ENCODE measurements at regions not wholly inside any gene's neighbourhood (a gene's known extent, or its start where the extent isn't known, plus 50 kb on each side); places are given as distances from the start of the nearest gene placed in this dataset.

- ATAC-seq (no peak), DNase-seq (ENCODE audit: low spot score) (no peak)
- TF ChIP-seq, protein P1, sequence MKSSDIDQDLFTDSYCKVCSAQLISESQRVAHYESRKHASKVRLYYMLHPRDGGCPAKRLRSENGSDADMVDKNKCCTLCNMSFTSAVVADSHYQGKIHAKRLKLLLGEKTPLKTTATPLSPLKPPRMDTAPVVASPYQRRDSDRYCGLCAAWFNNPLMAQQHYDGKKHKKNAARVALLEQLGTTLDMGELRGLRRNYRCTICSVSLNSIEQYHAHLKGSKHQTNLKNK (CRISPR knock-in tag; IDR thresholded peaks at IDR 0.05), result no peak
- TF ChIP-seq TCF7 (CRISPR knock-in tag; IDR thresholded peaks at IDR 0.05; ENCODE audit: low read depth) (no peak), RELA (CRISPR knock-in tag; IDR thresholded peaks at IDR 0.05; ENCODE audit: borderline replicate concordance) (no peak), ATF1 (CRISPR knock-in tag; IDR thresholded peaks at IDR 0.05) (no peak), ZBTB21 (CRISPR knock-in tag; IDR thresholded peaks at IDR 0.05; ENCODE audit: borderline replicate concordance) (no peak), ZNF121 (CRISPR knock-in tag; IDR thresholded peaks at IDR 0.05) (no peak), ZNF317 (CRISPR knock-in tag; IDR thresholded peaks at IDR 0.05; ENCODE audit: borderline replicate concordance, low read depth) (no peak), GRHL2 (CRISPR knock-in tag; IDR thresholded peaks at IDR 0.05; ENCODE audit: insufficient replicate concordance, severe bottlenecking) (no peak), OVOL2 (CRISPR knock-in tag; IDR thresholded peaks at IDR 0.05; ENCODE audit: borderline replicate concordance) (no peak), FOXK1 (CRISPR knock-in tag; IDR thresholded peaks at IDR 0.05) (no peak), PREB (CRISPR knock-in tag; IDR thresholded peaks at IDR 0.05; ENCODE audit: borderline replicate concordance) (no peak), CDX4 (CRISPR knock-in tag; IDR thresholded peaks at IDR 0.05; ENCODE audit: borderline replicate concordance) (no peak), ZNF396 (CRISPR knock-in tag; IDR thresholded peaks at IDR 0.05; ENCODE audit: borderline replicate concordance) (no peak), ZNF425 (CRISPR knock-in tag; conservative IDR thresholded peaks at IDR 0.05) (no peak), SOX15 (CRISPR knock-in tag; IDR thresholded peaks at IDR 0.05) (no peak)
- TF ChIP-seq, protein P2, sequence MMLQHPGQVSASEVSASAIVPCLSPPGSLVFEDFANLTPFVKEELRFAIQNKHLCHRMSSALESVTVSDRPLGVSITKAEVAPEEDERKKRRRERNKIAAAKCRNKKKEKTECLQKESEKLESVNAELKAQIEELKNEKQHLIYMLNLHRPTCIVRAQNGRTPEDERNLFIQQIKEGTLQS (CRISPR knock-in tag; conservative IDR thresholded peaks at IDR 0.05), result no peak
- TF ChIP-seq, protein P3, sequence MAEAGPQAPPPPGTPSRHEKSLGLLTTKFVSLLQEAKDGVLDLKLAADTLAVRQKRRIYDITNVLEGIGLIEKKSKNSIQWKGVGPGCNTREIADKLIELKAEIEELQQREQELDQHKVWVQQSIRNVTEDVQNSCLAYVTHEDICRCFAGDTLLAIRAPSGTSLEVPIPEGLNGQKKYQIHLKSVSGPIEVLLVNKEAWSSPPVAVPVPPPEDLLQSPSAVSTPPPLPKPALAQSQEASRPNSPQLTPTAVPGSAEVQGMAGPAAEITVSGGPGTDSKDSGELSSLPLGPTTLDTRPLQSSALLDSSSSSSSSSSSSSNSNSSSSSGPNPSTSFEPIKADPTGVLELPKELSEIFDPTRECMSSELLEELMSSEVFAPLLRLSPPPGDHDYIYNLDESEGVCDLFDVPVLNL (CRISPR knock-in tag; IDR thresholded peaks at IDR 0.05; ENCODE audit: borderline replicate concordance, low read depth), result no peak
- TF ChIP-seq, protein P4, sequence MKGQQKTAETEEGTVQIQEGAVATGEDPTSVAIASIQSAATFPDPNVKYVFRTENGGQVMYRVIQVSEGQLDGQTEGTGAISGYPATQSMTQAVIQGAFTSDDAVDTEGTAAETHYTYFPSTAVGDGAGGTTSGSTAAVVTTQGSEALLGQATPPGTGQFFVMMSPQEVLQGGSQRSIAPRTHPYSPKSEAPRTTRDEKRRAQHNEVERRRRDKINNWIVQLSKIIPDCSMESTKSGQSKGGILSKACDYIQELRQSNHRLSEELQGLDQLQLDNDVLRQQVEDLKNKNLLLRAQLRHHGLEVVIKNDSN (CRISPR knock-in tag; IDR thresholded peaks at IDR 0.05), result no peak
- TF ChIP-seq, protein P5, sequence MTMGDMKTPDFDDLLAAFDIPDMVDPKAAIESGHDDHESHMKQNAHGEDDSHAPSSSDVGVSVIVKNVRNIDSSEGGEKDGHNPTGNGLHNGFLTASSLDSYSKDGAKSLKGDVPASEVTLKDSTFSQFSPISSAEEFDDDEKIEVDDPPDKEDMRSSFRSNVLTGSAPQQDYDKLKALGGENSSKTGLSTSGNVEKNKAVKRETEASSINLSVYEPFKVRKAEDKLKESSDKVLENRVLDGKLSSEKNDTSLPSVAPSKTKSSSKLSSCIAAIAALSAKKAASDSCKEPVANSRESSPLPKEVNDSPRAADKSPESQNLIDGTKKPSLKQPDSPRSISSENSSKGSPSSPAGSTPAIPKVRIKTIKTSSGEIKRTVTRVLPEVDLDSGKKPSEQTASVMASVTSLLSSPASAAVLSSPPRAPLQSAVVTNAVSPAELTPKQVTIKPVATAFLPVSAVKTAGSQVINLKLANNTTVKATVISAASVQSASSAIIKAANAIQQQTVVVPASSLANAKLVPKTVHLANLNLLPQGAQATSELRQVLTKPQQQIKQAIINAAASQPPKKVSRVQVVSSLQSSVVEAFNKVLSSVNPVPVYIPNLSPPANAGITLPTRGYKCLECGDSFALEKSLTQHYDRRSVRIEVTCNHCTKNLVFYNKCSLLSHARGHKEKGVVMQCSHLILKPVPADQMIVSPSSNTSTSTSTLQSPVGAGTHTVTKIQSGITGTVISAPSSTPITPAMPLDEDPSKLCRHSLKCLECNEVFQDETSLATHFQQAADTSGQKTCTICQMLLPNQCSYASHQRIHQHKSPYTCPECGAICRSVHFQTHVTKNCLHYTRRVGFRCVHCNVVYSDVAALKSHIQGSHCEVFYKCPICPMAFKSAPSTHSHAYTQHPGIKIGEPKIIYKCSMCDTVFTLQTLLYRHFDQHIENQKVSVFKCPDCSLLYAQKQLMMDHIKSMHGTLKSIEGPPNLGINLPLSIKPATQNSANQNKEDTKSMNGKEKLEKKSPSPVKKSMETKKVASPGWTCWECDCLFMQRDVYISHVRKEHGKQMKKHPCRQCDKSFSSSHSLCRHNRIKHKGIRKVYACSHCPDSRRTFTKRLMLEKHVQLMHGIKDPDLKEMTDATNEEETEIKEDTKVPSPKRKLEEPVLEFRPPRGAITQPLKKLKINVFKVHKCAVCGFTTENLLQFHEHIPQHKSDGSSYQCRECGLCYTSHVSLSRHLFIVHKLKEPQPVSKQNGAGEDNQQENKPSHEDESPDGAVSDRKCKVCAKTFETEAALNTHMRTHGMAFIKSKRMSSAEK (CRISPR knock-in tag; IDR thresholded peaks at IDR 0.05; ENCODE audit: borderline replicate concordance), result no peak
- no peaks in the 10 kb centered on the region for H3K4me1 Mint-ChIP-seq
- no peaks in the 10 kb centered on the region for H3K9me3 Mint-ChIP-seq
- CTCF ChIA-PET, result no interaction called here
- POLR2A ChIA-PET, result no interaction called here
- H3K36me3 Mint-ChIP-seq, result no peaks in the 10 kb centered on the region
- H3K27ac Mint-ChIP-seq, result no peak overlapping the region
- H3K4me3 Mint-ChIP-seq, result no peak overlapping the region
- peaks cover 3% of the 10 kb centered on the region; the same call in 1 of the 2 replicates for H3K27me3 Mint-ChIP-seq (ENCODE audit: low read depth)
These were observed 86.5 kb downstream of the CDCA7 start for GRCh38 chr2:173441222-173441621.

Data from WTC11 (cell line).